Endothelial cell (in vitro differentiated cells): ENCODE measurements at regions not wholly inside any gene's neighbourhood (a gene's known extent, or its start where the extent isn't known, plus 50 kb on each side); places are given as distances from the start of the nearest gene placed in this dataset.

Experiments
- DNase-seq: peaks from one replicate; pipeline ENCODE4 v3.0.0; 2021; ENCODE audit warnings: low spot score
- H3K27ac Mint-ChIP-seq: one replicate; pipeline ENCODE4 v1.8.0; 2021; ENCODE audit warnings: mixed read lengths, inconsistent platforms; ENCODE audit not compliant: unreplicated experiment
- H3K27me3 Mint-ChIP-seq: one replicate; pipeline ENCODE4 v1.8.0; 2021; ENCODE audit warnings: mild to moderate bottlenecking, moderate library complexity, mixed read lengths, inconsistent platforms; ENCODE audit not compliant: unreplicated experiment
- H3K36me3 Mint-ChIP-seq: one replicate; pipeline ENCODE4 v1.8.0; 2021; ENCODE audit warnings: mild to moderate bottlenecking, low read depth, mixed read lengths, inconsistent platforms; ENCODE audit not compliant: unreplicated experiment
- H3K4me1 Mint-ChIP-seq: one replicate; pipeline ENCODE4 v1.8.0; 2021; ENCODE audit warnings: mild to moderate bottlenecking, mixed read lengths, inconsistent platforms; ENCODE audit not compliant: unreplicated experiment
- H3K4me3 Mint-ChIP-seq: one replicate; pipeline ENCODE4 v1.8.0; 2021; ENCODE audit warnings: mild to moderate bottlenecking, mixed read lengths, inconsistent platforms; ENCODE audit not compliant: unreplicated experiment
- H3K9me3 Mint-ChIP-seq: one replicate; pipeline ENCODE4 v1.8.0; 2021; ENCODE audit warnings: mixed read lengths, inconsistent platforms; ENCODE audit not compliant: unreplicated experiment
- CTCF ChIP-seq: fragments of 200-600 bp; sonication (generic); IDR thresholded peaks from one replicate; pipeline ENCODE4 v1.5.0; 2021; ENCODE audit warnings: antibody characterized with exemption; ENCODE audit not compliant: unreplicated experiment

GRCh38 chr22:48336339-48337060, 1491.2 kb downstream of the BRD1 start:
- peaks cover 10% of the 10 kb centered on the region for H3K27me3 Mint-ChIP-seq
- no peaks in the 10 kb centered on the region for H3K9me3 Mint-ChIP-seq
- H3K36me3 Mint-ChIP-seq = no peaks in the 10 kb centered on the region
- no peak for DNase-seq
- H3K4me1 Mint-ChIP-seq = peaks cover 3% of the 10 kb centered on the region
- H3K4me3 Mint-ChIP-seq = no peak overlapping the region
- TF ChIP-seq CTCF = no peak
- H3K27ac Mint-ChIP-seq = no peak overlapping the region

- Mint-ChIP-seq H3K9me3 (no peaks in the 10 kb centered on the region), H3K27ac (no peak overlapping the region), H3K4me1 (peaks cover 3% of the 10 kb centered on the region), H3K27me3 (peaks cover 10% of the 10 kb centered on the region), H3K4me3 (no peak overlapping the region), H3K36me3 (no peaks in the 10 kb centered on the region)
- no peak for TF ChIP-seq CTCF
- DNase-seq = no peak
Observed at GRCh38 chr22:48335442-48336139, 1492.1 kb downstream of the BRD1 start.

- peaks cover 10% of the 10 kb centered on the region for H3K27me3 Mint-ChIP-seq
- H3K36me3 Mint-ChIP-seq = no peaks in the 10 kb centered on the region
- no peak for TF ChIP-seq CTCF
- DNase-seq = no peak
- no peak overlapping the region for H3K4me3 Mint-ChIP-seq
- peaks cover 3% of the 10 kb centered on the region for H3K4me1 Mint-ChIP-seq
- no peaks in the 10 kb centered on the region for H3K9me3 Mint-ChIP-seq
- no peak overlapping the region for H3K27ac Mint-ChIP-seq
Observed at GRCh38 chr22:48334971-48335370, 1492.7 kb downstream of the BRD1 start.

DNA sequence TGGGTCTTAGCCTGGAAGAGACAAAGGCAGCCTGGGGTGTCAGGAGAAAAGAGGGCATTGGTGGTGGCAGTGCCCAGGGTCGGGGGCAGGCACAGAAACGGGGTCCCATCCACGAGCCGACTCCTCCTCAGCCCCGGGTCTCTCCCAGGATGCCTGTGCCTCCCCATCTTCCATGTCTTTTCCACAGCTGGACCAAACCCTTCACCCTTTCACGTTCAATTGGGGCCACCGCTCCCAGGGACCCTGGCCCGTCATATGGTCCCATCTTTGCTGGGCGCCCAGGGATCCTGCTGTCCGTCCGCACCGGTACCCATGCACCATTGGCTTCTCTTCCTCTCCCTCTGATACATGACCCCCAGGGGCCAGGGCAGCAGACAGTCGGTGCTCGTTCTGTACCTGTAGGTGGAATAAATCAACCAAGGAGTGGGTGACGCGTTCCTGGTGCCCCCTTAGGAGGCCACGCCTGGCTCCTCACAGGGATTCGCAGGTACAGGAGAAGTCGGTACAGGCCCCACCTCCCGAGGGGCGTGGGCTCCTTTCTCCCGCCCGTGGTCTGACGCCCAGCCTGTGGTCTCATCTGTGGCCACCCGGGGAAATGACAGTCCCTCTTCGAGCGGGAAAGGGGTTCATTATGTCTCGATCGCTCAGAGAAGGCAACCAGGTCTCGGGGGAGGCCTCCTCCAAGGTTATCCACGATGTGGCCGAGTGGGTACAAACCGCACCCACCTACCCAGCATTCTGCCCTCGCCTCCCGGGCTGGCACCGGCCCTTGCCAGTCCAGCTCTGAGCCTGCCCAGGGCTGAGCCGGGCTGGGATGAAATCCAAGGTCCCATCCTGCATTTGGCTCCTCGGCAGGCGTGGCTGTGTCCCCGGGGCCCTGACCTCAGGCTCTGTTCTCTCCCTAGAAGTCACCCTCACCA, 1493.6 kb downstream of the BRD1 start:
- TF ChIP-seq CTCF = no peak
- DNase-seq = no peak
- Mint-ChIP-seq H3K27me3 (peaks cover 6% of the 10 kb centered on the region), H3K4me1 (peaks cover 3% of the 10 kb centered on the region), H3K36me3 (no peaks in the 10 kb centered on the region), H3K27ac (no peak overlapping the region), H3K9me3 (no peaks in the 10 kb centered on the region), H3K4me3 (no peak overlapping the region)
